Fibroblast of lung (primary cell): ENCODE measurements at regions not wholly inside any gene's neighbourhood (a gene's known extent, or its start where the extent isn't known, plus 50 kb on each side); places are given as distances from the start of the nearest gene placed in this dataset.

Source experiments
- DNase-seq, 2 donors: peaks; one replicate each; pipeline versions ENCODE4 v3.0.0 to v3.0.0-alpha.2; 2010; ENCODE audit warnings: low read depth in 2 of 2
- H2AFZ ChIP-seq: 2 replicates; pipeline ENCODE4 v1.5.1; 2012; ENCODE audit warnings: low read length, control low read depth, inconsistent platforms
- H3K27ac ChIP-seq: 2 replicates; pipeline ENCODE4 v1.5.1; 2011; ENCODE audit warnings: low read length, control low read depth; ENCODE audit not compliant: insufficient read depth
- H3K27me3 ChIP-seq: 2 replicates; pipeline ENCODE4 v1.5.1; 2011; ENCODE audit warnings: mild to moderate bottlenecking, low read length; ENCODE audit not compliant: control insufficient read depth, insufficient read depth
- H3K36me3 ChIP-seq: 2 replicates; pipeline ENCODE4 v1.5.1; 2011; ENCODE audit warnings: low read length; ENCODE audit not compliant: control insufficient read depth, insufficient read depth
- H3K4me1 ChIP-seq: 2 replicates; pipeline ENCODE4 v1.5.1; 2011; ENCODE audit warnings: low read length; ENCODE audit not compliant: control insufficient read depth, insufficient read depth; ENCODE audit errors: extremely low read depth
- H3K4me2 ChIP-seq: 2 replicates; pipeline ENCODE4 v1.5.1; 2011; ENCODE audit warnings: low read length, control low read depth; ENCODE audit not compliant: insufficient read depth; ENCODE audit errors: extremely low read depth
- H3K4me3 ChIP-seq, 4 experiments: fragments of 200-600 bp in 1 of 4; sonication (generic) in 1 of 4; replicated peaks in 1 of 4; 2 replicates each; pipeline ENCODE4 v1.5.1; 2011 to 2016; ENCODE audit warnings: low read length in 4 of 4, low read depth in 3 of 4, mild to moderate bottlenecking in 3 of 4, control low read depth in 2 of 4, inconsistent platforms in 1 of 4, mixed read lengths in 1 of 4; ENCODE audit not compliant: insufficient read depth in 1 of 4; ENCODE audit errors: control extremely low read depth in 1 of 4
- H3K79me2 ChIP-seq: 2 replicates; pipeline ENCODE4 v1.5.1; 2012; ENCODE audit warnings: mild to moderate bottlenecking, low read length, inconsistent platforms; ENCODE audit not compliant: control insufficient read depth, insufficient read depth
- H3K9ac ChIP-seq: 2 replicates; pipeline ENCODE4 v1.5.1; 2011; ENCODE audit warnings: mild to moderate bottlenecking, low read length, control low read depth; ENCODE audit not compliant: insufficient read depth
- H3K9me3 ChIP-seq: 2 replicates; pipeline ENCODE4 v1.5.1; 2012; ENCODE audit warnings: low read depth, low read length; ENCODE audit not compliant: control insufficient read depth, insufficient read depth
- H4K20me1 ChIP-seq: 2 replicates; pipeline ENCODE4 v1.5.1; 2011; ENCODE audit warnings: low read length; ENCODE audit not compliant: control insufficient read depth, insufficient read depth; ENCODE audit errors: extremely low read depth
- EZH2 ChIP-seq: IDR thresholded peaks from 2 replicates; pipeline ENCODE4 v1.5.1; 2012; ENCODE audit warnings: low read length, control low read depth, mild to moderate bottlenecking; ENCODE audit errors: missing control alignments
- TF ChIP-seq, protein P1 (sequence below), 2 donors: IDR thresholded peaks in 1 of 2; conservative IDR thresholded peaks in 1 of 2; 1 replicate in 1 of 2; 2 replicates in 1 of 2; pipeline ENCODE4 v1.5.1; 2011 to 2012; ENCODE audit warnings: low read length in 2 of 2, control low read depth in 1 of 2, inconsistent platforms in 1 of 2, low read depth in 1 of 2, mild to moderate bottlenecking in 1 of 2

DNA sequence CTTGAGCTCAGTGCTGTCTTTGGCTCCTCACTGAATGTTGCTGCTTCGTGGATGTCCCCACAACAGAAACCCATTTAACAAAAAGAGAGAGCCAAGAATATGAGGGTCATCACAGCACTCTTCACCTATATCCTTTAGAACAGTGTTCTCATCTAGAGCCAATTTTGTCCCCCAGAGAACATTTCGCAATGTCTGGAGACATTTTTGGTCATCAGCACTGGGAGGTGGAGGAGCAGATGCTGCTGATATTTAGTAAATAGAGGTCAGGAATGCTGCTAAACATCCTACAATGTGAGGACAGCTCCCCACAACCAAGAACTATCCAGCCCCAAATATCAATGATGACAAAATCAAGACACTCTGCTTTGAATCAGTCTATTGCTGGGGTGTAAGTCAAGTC lies 92.5 kb downstream of the BBS10 start:
- TF ChIP-seq, protein P1, sequence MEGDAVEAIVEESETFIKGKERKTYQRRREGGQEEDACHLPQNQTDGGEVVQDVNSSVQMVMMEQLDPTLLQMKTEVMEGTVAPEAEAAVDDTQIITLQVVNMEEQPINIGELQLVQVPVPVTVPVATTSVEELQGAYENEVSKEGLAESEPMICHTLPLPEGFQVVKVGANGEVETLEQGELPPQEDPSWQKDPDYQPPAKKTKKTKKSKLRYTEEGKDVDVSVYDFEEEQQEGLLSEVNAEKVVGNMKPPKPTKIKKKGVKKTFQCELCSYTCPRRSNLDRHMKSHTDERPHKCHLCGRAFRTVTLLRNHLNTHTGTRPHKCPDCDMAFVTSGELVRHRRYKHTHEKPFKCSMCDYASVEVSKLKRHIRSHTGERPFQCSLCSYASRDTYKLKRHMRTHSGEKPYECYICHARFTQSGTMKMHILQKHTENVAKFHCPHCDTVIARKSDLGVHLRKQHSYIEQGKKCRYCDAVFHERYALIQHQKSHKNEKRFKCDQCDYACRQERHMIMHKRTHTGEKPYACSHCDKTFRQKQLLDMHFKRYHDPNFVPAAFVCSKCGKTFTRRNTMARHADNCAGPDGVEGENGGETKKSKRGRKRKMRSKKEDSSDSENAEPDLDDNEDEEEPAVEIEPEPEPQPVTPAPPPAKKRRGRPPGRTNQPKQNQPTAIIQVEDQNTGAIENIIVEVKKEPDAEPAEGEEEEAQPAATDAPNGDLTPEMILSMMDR (conservative IDR thresholded peaks at IDR 0.05 in 1 of 2, IDR thresholded peaks at IDR 0.05 in 1 of 2; ENCODE audit: low read depth in 1 of 2, low read length in 2 of 2), result no peak
- TF ChIP-seq EZH2, result no peak
- H3K4me2 ChIP-seq, result no peak overlapping the region
- no peaks in the 10 kb centered on the region for H3K27me3 ChIP-seq
- H2AFZ ChIP-seq, result no peak overlapping the region
- H4K20me1 ChIP-seq, result no peaks in the 10 kb centered on the region
- no peak overlapping the region for H3K27ac ChIP-seq
- H3K79me2 ChIP-seq, result no peaks in the 10 kb centered on the region
- no peaks in the 10 kb centered on the region for H3K36me3 ChIP-seq
- DNase-seq, result no peak
- H3K9me3 ChIP-seq, result no peaks in the 10 kb centered on the region
- H3K4me3 ChIP-seq, result no peak overlapping the region
- no peak overlapping the region for H3K9ac ChIP-seq
- H3K4me1 ChIP-seq, result peaks cover 9% of the 10 kb centered on the region

DNA sequence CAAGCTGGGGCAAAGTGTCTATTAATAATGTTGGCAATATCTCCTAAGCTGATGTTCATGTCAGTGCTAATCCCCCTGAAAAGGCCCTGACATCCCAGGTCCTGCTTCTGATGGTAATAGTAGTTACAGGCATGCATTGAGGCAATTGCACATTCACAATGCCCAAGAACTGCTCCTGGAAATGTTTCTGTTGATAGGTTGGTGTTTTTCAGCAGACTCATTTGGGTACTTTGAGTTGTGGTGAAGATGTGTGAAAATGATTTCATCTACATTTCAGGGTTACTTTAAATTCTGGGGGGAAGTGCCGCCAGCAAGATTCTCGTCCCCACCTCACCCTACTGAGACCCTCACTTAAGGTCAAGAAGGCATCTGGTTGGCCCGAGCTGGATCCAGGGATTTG lies 92.9 kb downstream of the BBS10 start:
- H3K9me3 ChIP-seq, result no peaks in the 10 kb centered on the region
- DNase-seq, result no peak
- H2AFZ ChIP-seq, result no peak overlapping the region
- peaks cover 9% of the 10 kb centered on the region for H3K4me1 ChIP-seq
- no peak overlapping the region for H3K9ac ChIP-seq
- H3K36me3 ChIP-seq, result no peaks in the 10 kb centered on the region
- no peak overlapping the region for H3K4me3 ChIP-seq
- H3K27ac ChIP-seq, result no peak overlapping the region
- no peaks in the 10 kb centered on the region for H4K20me1 ChIP-seq
- H3K4me2 ChIP-seq, result no peak overlapping the region
- H3K79me2 ChIP-seq, result no peaks in the 10 kb centered on the region
- TF ChIP-seq, protein P1 (conservative IDR thresholded peaks at IDR 0.05 in 1 of 2, IDR thresholded peaks at IDR 0.05 in 1 of 2; ENCODE audit: low read depth in 1 of 2, low read length in 2 of 2), result no peak
- TF ChIP-seq EZH2, result no peak
- H3K27me3 ChIP-seq, result no peaks in the 10 kb centered on the region

DNA sequence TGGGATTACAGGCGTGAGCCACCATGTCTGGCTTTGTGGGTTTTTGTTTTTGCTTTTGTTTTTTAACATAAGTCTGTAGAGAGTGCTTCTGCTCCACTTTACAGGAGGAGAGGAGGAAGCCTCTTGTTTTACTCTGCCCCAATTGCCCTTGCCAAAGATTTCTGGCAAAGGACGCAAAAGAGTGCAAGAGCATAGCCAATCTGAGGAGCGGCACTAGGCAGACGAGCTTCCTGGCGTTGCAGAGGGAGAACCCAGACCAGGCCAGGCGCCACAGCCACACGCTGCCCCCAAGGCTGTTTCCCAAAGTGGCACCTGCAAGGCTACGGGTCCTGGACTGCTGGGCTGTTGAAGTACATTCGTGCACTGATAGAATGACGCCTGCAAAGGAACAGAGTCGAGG lies 96.2 kb downstream of the BBS10 start:
- no peak for DNase-seq
- Histone ChIP-seq H4K20me1 (no peaks in the 10 kb centered on the region), H3K4me2 (no peak overlapping the region), H3K27ac (no peak overlapping the region), H3K9me3 (no peaks in the 10 kb centered on the region), H2AFZ (no peak overlapping the region), H3K4me3 (no peak overlapping the region), H3K36me3 (no peaks in the 10 kb centered on the region), H3K79me2 (no peaks in the 10 kb centered on the region), H3K27me3 (no peaks in the 10 kb centered on the region), H3K9ac (no peak overlapping the region), H3K4me1 (no peaks in the 10 kb centered on the region)
- TF ChIP-seq, protein P1 (conservative IDR thresholded peaks at IDR 0.05 in 1 of 2, IDR thresholded peaks at IDR 0.05 in 1 of 2; ENCODE audit: low read depth in 1 of 2, low read length in 2 of 2), result no peak
- no peak for TF ChIP-seq EZH2
